H1 (cell line): ENCODE measurements at regions not wholly inside any gene's neighbourhood (a gene's known extent, or its start where the extent isn't known, plus 50 kb on each side); places are given as distances from the start of the nearest gene placed in this dataset.
A peak's percentile ranks its signal among the peaks of the same experiment; 100 is the strongest.

Experiments
- CTCF ChIA-PET: fragments of 300-600 bp; sonication (Branson Sonifier 250); formaldehyde crosslinking; loops from one replicate; lab custom pipeline; 2021; ENCODE audit not compliant: partially characterized antibody; lab: Charles Lee
- POLR2A ChIA-PET: fragments of 300-600 bp; sonication (Branson Sonifier 250); formaldehyde crosslinking; loops from one replicate; lab custom pipeline; 2021; ENCODE audit warnings: inconsistent platforms; ENCODE audit not compliant: partially characterized antibody; lab: Charles Lee
- DNase-seq, 2 experiments: peaks; one replicate each; pipeline versions ENCODE4 v3.0.0 to v3.0.0-alpha.2; 2010 to 2022; ENCODE audit warnings: low spot score in 2 of 2, low read depth in 1 of 2, mixed read lengths in 1 of 2
- FAIRE-seq: peaks from 2 replicates; lab custom pipeline; 2011; peaks lifted over from hg19 to GRCh38; lab: Jason Lieb, UNC
- H2AFZ ChIP-seq: 2 replicates; pipeline ENCODE4 v1.8.1; 2012; ENCODE audit warnings: low read length, inconsistent platforms
- H2AK5ac ChIP-seq: 2 replicates; pipeline ENCODE4 v1.6.1; 2013; ENCODE audit warnings: low read depth, low read length
- H2BK120ac ChIP-seq: replicated peaks from 2 replicates; pipeline ENCODE3; 2013; ENCODE audit warnings: low read depth, low read length, inconsistent platforms
- H2BK12ac ChIP-seq: 2 replicates; pipeline ENCODE4 v1.6.1; 2013; ENCODE audit warnings: low read depth, low read length
- H2BK15ac ChIP-seq: 2 replicates; pipeline ENCODE4 v1.6.1; 2013; ENCODE audit warnings: low read length
- H2BK20ac ChIP-seq: 2 replicates; pipeline ENCODE4 v1.6.1; 2013; ENCODE audit warnings: low read length
- H2BK5ac ChIP-seq: 2 replicates; pipeline ENCODE4 v1.6.1; 2013; ENCODE audit warnings: low read depth, low read length
- H3K14ac ChIP-seq: 2 replicates; pipeline ENCODE4 v1.6.1; 2013; ENCODE audit warnings: inconsistent platforms; ENCODE audit not compliant: insufficient read length
- H3K18ac ChIP-seq: 2 replicates; pipeline ENCODE4 v1.6.1; 2013; ENCODE audit warnings: low read length; ENCODE audit errors: extremely low read depth
- H3K23ac ChIP-seq: 2 replicates; pipeline ENCODE4 v1.6.1; 2013; ENCODE audit warnings: inconsistent platforms; ENCODE audit not compliant: insufficient read length
- H3K23me2 ChIP-seq: 2 replicates; pipeline ENCODE4 v1.6.1; 2013; ENCODE audit warnings: low read depth, low read length
- H3K27ac ChIP-seq: 2 replicates; pipeline ENCODE4 v1.6.1; 2011; ENCODE audit warnings: low read depth, low read length, inconsistent platforms
- H3K27me3 ChIP-seq, 4 experiments: replicated peaks in 1 of 4; 1 replicate in 1 of 4; 2 replicates in 3 of 4; pipeline versions ENCODE4 v1.6.1 to v1.8.1; 2011 to 2013; ENCODE audit warnings: low read length in 3 of 4, mild to moderate bottlenecking in 3 of 4, inconsistent platforms in 2 of 4, mixed read lengths in 2 of 4, moderate library complexity in 1 of 4; ENCODE audit not compliant: control insufficient read depth in 3 of 4, insufficient read depth in 3 of 4; ENCODE audit errors: extremely low read depth in 1 of 4
- H3K36me3 ChIP-seq, 4 experiments: 2 replicates each; pipeline versions ENCODE4 v1.6.1 to v1.8.1; 2011 to 2013; ENCODE audit warnings: mild to moderate bottlenecking in 4 of 4, low read length in 3 of 4, moderate library complexity in 2 of 4, control low read depth in 1 of 4, inconsistent platforms in 1 of 4; ENCODE audit not compliant: insufficient read depth in 4 of 4, control insufficient read depth in 2 of 4
- H3K4ac ChIP-seq: replicated peaks from 2 replicates; pipeline ENCODE3; 2013; ENCODE audit warnings: low read length, low read depth, mixed read lengths, inconsistent platforms; ENCODE audit not compliant: insufficient read length
- H3K4me1 ChIP-seq, 4 experiments: replicated peaks in 1 of 4; 1 replicate in 1 of 4; 2 replicates in 3 of 4; pipeline versions ENCODE4 v1.6.1 to v1.8.1; 2011 to 2013; ENCODE audit warnings: low read length in 3 of 4, inconsistent platforms in 2 of 4, mixed read lengths in 1 of 4; ENCODE audit not compliant: insufficient read depth in 4 of 4, control insufficient read depth in 3 of 4
- H3K4me2 ChIP-seq, 2 experiments: 2 replicates each; pipeline versions ENCODE4 v1.6.1 to v1.8.1; 2011 to 2013; ENCODE audit warnings: low read depth in 2 of 2, low read length in 2 of 2, control low read depth in 1 of 2, inconsistent platforms in 1 of 2, mild to moderate bottlenecking in 1 of 2; ENCODE audit not compliant: insufficient read depth in 1 of 2
- H3K4me3 ChIP-seq, 4 experiments: fragments of 200-600, 300-600 bp in 1 of 4; sonication (generic), shearing (Covaris generic), sonication (Bioruptor Twin) in 1 of 4; 2 replicates each; pipeline versions ENCODE4 v1.5.1 to v1.8.1; 2011 to 2016; ENCODE audit warnings: low read length in 4 of 4, low read depth in 3 of 4, control low read depth in 2 of 4, inconsistent platforms in 2 of 4, mild to moderate bottlenecking in 2 of 4, mixed read lengths in 1 of 4, moderate library complexity in 1 of 4; ENCODE audit not compliant: insufficient read depth in 2 of 4; ENCODE audit errors: extremely low read depth in 1 of 4
- H3K56ac ChIP-seq: replicated peaks from 2 replicates; pipeline ENCODE3; 2013; ENCODE audit warnings: low read depth, mild to moderate bottlenecking, mixed read lengths, low read length, inconsistent platforms; ENCODE audit not compliant: insufficient read length
- H3K79me1 ChIP-seq: 2 replicates; pipeline ENCODE4 v1.6.1; 2013; ENCODE audit warnings: low read depth, low read length, control low read depth
- H3K79me2 ChIP-seq, 2 experiments: 2 replicates each; pipeline versions ENCODE4 v1.6.1 to v1.8.1; 2012 to 2013; ENCODE audit warnings: low read length in 2 of 2, mild to moderate bottlenecking in 2 of 2, inconsistent platforms in 1 of 2; ENCODE audit not compliant: insufficient read depth in 2 of 2, control insufficient read depth in 1 of 2
- H3K9ac ChIP-seq, 4 experiments: replicated peaks in 1 of 4; 1 replicate in 1 of 4; 2 replicates in 3 of 4; pipeline versions ENCODE4 v1.6.1 to v1.8.1; 2011 to 2013; ENCODE audit warnings: low read depth in 3 of 4, low read length in 3 of 4, control low read depth in 2 of 4, mild to moderate bottlenecking in 2 of 4, moderate library complexity in 2 of 4, inconsistent platforms in 1 of 4; ENCODE audit errors: extremely low read depth in 1 of 4
- H3K9me3 ChIP-seq, 2 experiments: 2 replicates each; pipeline versions ENCODE4 v1.6.1 to v1.8.1; 2012 to 2013; ENCODE audit warnings: mild to moderate bottlenecking in 2 of 2, moderate library complexity in 2 of 2, control low read depth in 1 of 2, inconsistent platforms in 1 of 2, low read depth in 1 of 2, low read length in 1 of 2, mixed read lengths in 1 of 2; ENCODE audit not compliant: insufficient read depth in 2 of 2
- H4K20me1 ChIP-seq, 2 experiments: replicated peaks in 1 of 2; 2 replicates each; pipeline versions ENCODE3 to v1.8.1; 2011 to 2013; ENCODE audit warnings: inconsistent platforms in 2 of 2, low read length in 2 of 2, mild to moderate bottlenecking in 1 of 2; ENCODE audit not compliant: insufficient read depth in 2 of 2, control insufficient read depth in 1 of 2
- H4K5ac ChIP-seq: 2 replicates; pipeline ENCODE4 v1.6.1; 2013; ENCODE audit warnings: low read length, low read depth, mixed read lengths, inconsistent platforms; ENCODE audit not compliant: insufficient read length
- H4K8ac ChIP-seq: 2 replicates; pipeline ENCODE4 v1.8.0; 2013; ENCODE audit warnings: mild to moderate bottlenecking, moderate library complexity, low read length, inconsistent platforms; ENCODE audit not compliant: insufficient read depth; ENCODE audit errors: extremely low read depth
- H4K91ac ChIP-seq: replicated peaks from 2 replicates; pipeline ENCODE3; 2013; ENCODE audit warnings: low read length, mixed read lengths, inconsistent platforms; ENCODE audit not compliant: insufficient read length
- ASH2L ChIP-seq: fragments of 200-600, 300-600 bp; sonication (generic); IDR thresholded peaks from one replicate; pipeline ENCODE4 v1.7.1; 2017; ENCODE audit warnings: low read length
- ATF3 ChIP-seq: IDR thresholded peaks from 2 replicates; pipeline ENCODE4 v1.6.1; 2011; ENCODE audit warnings: low read depth, mild to moderate bottlenecking, low read length; ENCODE audit not compliant: insufficient read depth
- BACH1 ChIP-seq: IDR thresholded peaks from 2 replicates; pipeline ENCODE4 v1.6.1; 2012; ENCODE audit warnings: low read length, improper control_type of control experiment
- CHD1 ChIP-seq: IDR thresholded peaks from 2 replicates; pipeline ENCODE4 v1.6.1; 2012; ENCODE audit warnings: low read depth, low read length, improper control_type of control experiment
- CTBP2 ChIP-seq: IDR thresholded peaks from 2 replicates; pipeline ENCODE4 v1.7.0; 2011; ENCODE audit warnings: borderline replicate concordance, mild to moderate bottlenecking, moderate library complexity, mixed read lengths, low read length; ENCODE audit not compliant: insufficient read depth, insufficient read length
- EZH2 ChIP-seq: fragments of 200-600 bp; sonication (generic); IDR thresholded peaks from 2 replicates; pipeline ENCODE4 v1.7.1; 2012; ENCODE audit warnings: low read depth, mild to moderate bottlenecking, moderate library complexity, low read length, inconsistent platforms; ENCODE audit not compliant: severe bottlenecking
- GABPA ChIP-seq: IDR thresholded peaks from 2 replicates; pipeline ENCODE4 v1.6.1; 2011; ENCODE audit warnings: mild to moderate bottlenecking, low read length, moderate library complexity, borderline replicate concordance; ENCODE audit not compliant: insufficient read depth
- GTF2F1 ChIP-seq: IDR thresholded peaks from 2 replicates; pipeline ENCODE4 v1.6.1; 2012; ENCODE audit warnings: low read depth, low read length, improper control_type of control experiment, borderline replicate concordance
- POLR2A ChIP-seq, 2 experiments: IDR thresholded peaks; 1 replicate in 1 of 2; 2 replicates in 1 of 2; pipeline ENCODE4 v1.6.1; 2011; ENCODE audit warnings: low read depth in 2 of 2, low read length in 2 of 2, mild to moderate bottlenecking in 2 of 2; ENCODE audit errors: control extremely low read depth in 1 of 2
- SIRT6 ChIP-seq: IDR thresholded peaks from one replicate; pipeline ENCODE4 v1.7.1; 2012; ENCODE audit warnings: low read length, inconsistent platforms
- SIX5 ChIP-seq: IDR thresholded peaks from 2 replicates; pipeline ENCODE4 v1.6.1; 2011; ENCODE audit warnings: mild to moderate bottlenecking, low read depth, low read length
- SP4 ChIP-seq: IDR thresholded peaks from 2 replicates; pipeline ENCODE4 v1.6.1; 2012; ENCODE audit warnings: low read length, inconsistent platforms
- SRF ChIP-seq: IDR thresholded peaks from 2 replicates; pipeline ENCODE4 v1.6.1; 2011; ENCODE audit warnings: mild to moderate bottlenecking, low read depth, low read length, moderate library complexity
- TAF1 ChIP-seq: IDR thresholded peaks from 2 replicates; pipeline ENCODE4 v1.6.1; 2011; ENCODE audit warnings: mild to moderate bottlenecking, low read depth, low read length
- TBP ChIP-seq: IDR thresholded peaks from 2 replicates; pipeline ENCODE4 v1.6.1; 2011; ENCODE audit warnings: low read depth, low read length, improper control_type of control experiment
- TEAD4 ChIP-seq: IDR thresholded peaks from 2 replicates; pipeline ENCODE4 v1.6.1; 2012; ENCODE audit warnings: low read depth, low read length, inconsistent platforms, mixed read lengths
- whole genome bisulfite sequencing, 2 experiments: shearing (Covaris generic) in 1 of 2; methylation state at CpG; one replicate each; pipeline versions ENCODE4 v1.1.6 to v1.1.7; 2013 to 2015; ENCODE audit warnings: low lambda C conversion rate in 2 of 2, mixed read lengths in 2 of 2, inconsistent platforms in 1 of 2, low coverage in 1 of 2, missing lambda C conversion rate in 1 of 2; ENCODE audit not compliant: insufficient replicate concordance in 2 of 2, insufficient coverage in 1 of 2, insufficient read length in 1 of 2; ENCODE audit errors: extremely low coverage in 1 of 2, missing lambda C conversion rate in 1 of 2; 5-methylcytosine and 5-hydroxymethylcytosine counted together

- 84% methylated on average over 2 of the region's 2 CpGs; no CpG with 5 or more reads in 1 of the 2 experiments for WGBS, 2 experiments
- DNase-seq (no peak), FAIRE-seq (no peak)
- POLR2A ChIA-PET = no interaction called here
- Histone ChIP-seq H3K79me1 (no peaks in the 10 kb centered on the region), H2BK120ac (no peak overlapping the region), H2BK15ac (peak overlapping the region; percentile 65; the same call in 1 of the 2 replicates), H4K8ac (no peak overlapping the region), H3K79me2 (no peaks in the 10 kb centered on the region), H4K91ac (no peak overlapping the region), H3K4ac (no peak overlapping the region), H3K56ac (no peak overlapping the region), H2AFZ (0 out of 2 replicates have a peak overlapping the region, but pooled peaks have one; percentile 3), H3K4me1 (peaks cover 0 to 3% (median 0%) of the 10 kb centered on the region in 4 experiments; a peak in 1 of 7 replicates), H2BK5ac (no peak overlapping the region), H3K23ac (no peak overlapping the region), H3K23me2 (no peaks in the 10 kb centered on the region; the same call in 1 of the 2 replicates), H3K14ac (no peak overlapping the region), H3K36me3 (no peaks in the 10 kb centered on the region), H4K20me1 (no peaks in the 10 kb centered on the region), H3K9ac (no peak overlapping the region), H3K27me3 (no peaks in the 10 kb centered on the region), H3K18ac (no peak overlapping the region), H3K4me2 (no peak overlapping the region), H4K5ac (no peak overlapping the region), H3K9me3 (no peaks in the 10 kb centered on the region), H2AK5ac (no peak overlapping the region), H3K27ac (no peak overlapping the region), H3K4me3 (no peak overlapping the region), H2BK20ac (no peak overlapping the region), H2BK12ac (no peak overlapping the region)
- CTCF ChIA-PET = interaction anchor here (0.8 to 1.6 kb wide), 4 partner anchors 11 to 94 kb away, joined by 3 to 7 read pairs (median 3); no protein-coding TSS in a partner anchor
- TF ChIP-seq POLR2A (IDR thresholded peaks at IDR 0.05; ENCODE audit: control extremely low read depth in 1 of 2, low read depth in 2 of 2, low read length in 2 of 2) (no peak), GTF2F1 (no peak), SRF (no peak), CTBP2 (no peak), TAF1 (no peak), SIRT6 (no peak), EZH2 (no peak), ATF3 (no peak), TBP (no peak), SP4 (no peak), CHD1 (no peak), TEAD4 (no peak), GABPA (no peak), SIX5 (no peak), BACH1 (no peak), ASH2L (no peak)
Measured at GRCh38 chr1:187465441-187465840, 636.7 kb downstream of the PLA2G4A start.
